HG03439 (cell line): ENCODE measurements at regions not wholly inside any gene's neighbourhood (a gene's known extent, or its start where the extent isn't known, plus 50 kb on each side); places are given as distances from the start of the nearest gene placed in this dataset.
"Not testable (repeated sequence)": the region's sequence is repeated elsewhere in the genome, so short reads cannot be mapped to it uniquely, and the experiment has no call there.

ENCODE experiments used
- ATAC-seq: cut with Tn5 transposase; IDR thresholded peaks from one replicate; pipeline ENCODE4 v1.9.1; 2021; ENCODE audit warnings: mild to moderate bottlenecking, moderate library complexity; ENCODE audit not compliant: unreplicated experiment

DNA sequence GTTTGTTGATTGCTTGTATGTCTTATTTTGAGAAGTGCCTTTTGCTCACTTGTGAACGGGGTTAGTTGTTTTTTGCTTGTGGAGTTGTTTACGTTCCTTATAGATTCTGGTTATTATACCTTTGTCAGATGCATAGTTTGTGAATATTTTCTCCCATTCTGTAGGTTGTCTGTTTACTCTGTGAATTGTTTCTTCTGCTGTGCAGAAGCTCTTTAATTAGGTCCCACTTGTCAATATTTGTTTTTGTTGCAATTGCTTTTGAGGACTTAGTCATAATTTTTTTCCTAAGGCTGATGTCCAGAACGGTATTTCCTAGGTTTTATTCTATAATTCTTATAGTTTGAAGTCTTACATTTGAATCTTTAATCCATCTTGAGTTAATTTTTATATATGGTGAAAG is 285.3 kb upstream of the GADL1 start:
- no peak for ATAC-seq

DNA sequence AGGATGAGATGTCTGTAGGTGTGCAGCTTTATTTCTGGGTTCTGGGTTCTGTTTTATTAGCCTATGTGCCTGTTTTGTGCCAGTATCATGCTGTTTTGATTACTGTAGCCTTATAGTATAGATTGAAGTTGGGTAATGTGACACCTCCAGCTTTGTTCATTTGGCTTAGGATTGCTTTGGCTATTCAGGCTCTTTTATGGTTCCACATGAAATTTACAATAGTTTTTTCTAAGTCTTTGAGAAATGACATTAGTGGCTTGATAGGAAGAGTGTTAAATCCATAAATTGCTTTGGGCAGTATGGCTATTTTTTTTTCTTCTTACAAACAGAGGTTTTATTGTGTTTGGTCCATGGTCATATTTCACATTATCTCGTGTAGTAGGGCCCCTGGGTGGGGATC is 285.8 kb upstream of the GADL1 start:
- no peak for ATAC-seq

DNA sequence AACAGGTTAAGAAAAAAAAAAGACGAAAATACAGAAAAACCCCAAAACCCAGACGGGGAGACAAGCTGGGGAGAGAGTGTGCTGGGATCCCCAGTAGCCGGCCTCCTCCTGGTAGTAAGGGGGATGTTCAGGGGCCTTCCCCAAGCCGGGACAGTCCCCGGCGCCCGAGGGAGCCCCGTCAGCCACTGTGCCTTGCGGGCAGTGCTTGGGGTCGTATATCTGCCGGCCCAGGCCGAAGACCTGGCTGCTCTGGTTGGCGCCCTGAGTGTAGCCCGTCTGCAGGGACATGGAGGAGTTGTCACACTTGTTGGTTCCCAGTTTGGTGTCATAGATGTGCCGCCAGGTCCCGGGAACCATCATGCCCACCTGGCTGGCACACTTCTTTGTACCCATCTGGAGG is 287.2 kb upstream of the GADL1 start:
- ATAC-seq: no peak

DNA sequence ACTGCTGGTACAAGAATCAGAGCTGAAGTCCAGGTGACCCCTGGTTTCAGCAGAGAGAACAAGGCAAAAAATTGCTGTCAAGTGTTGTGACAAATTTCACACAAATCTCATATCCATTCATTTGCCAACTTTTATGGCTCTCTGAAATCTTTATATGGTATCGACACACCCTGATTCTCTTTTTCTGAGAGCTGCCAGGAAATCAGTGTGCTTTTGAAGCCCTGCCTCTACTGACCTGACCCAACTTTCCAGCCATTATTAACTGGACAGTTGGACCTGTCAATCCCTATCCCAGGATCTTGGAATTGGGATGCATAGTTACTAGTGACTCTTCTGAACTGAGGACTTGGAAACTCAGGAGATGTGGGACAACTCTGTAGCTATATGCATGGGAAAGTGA is 288.2 kb upstream of the GADL1 start:
- ATAC-seq: no peak

DNA sequence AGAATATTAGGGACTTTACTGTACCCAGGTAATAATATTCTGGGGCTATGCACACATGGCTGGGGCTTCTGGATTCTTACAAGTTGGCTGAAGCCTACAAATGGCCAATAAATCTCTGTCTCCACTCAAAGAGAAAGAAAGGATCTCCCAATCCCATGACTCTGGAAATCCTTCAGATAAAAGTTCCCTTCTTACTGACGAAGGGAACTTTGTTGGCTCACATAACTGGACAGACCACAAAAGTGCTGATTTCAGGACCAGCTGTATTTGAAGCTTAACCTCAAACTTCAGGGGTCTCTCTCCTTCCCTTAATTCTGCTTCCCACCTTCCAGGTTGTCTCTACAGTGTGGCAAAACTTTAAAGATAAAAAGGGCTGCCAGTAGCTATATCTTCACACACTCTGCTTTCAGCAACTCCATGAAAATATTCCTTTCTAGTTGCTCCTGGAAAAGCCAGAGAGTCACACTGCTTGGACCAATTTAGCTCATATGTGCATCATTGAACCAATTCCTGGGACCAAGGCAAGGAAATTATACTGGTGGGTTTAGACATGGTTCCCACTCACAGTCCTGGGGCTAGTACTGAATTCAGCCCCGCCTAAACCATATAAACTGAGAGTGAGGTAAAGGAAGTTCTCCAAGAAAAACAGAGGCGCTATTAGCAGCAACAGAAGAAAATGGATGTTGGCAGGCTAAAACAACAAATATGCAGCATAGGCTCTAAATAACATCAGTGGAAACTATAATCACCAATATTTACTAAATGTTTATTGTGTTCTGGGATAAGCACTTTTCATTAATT is 290.0 kb upstream of the GADL1 start:
- no peak for ATAC-seq

DNA sequence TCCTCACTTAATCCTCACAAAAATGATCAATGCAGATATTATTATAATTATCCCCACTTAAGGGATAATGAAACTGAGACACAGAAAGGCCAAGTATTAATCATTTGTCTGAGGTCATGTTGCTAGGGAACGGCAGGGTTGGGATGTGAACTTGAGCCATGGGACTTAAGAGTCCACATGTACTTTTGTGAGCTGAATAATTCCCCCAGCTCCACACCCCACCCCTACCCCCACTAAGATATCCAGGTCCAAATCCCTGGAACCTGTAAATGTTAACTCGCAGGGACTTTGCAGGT is 290.5 kb upstream of the GADL1 start:
- ATAC-seq: no peak

DNA sequence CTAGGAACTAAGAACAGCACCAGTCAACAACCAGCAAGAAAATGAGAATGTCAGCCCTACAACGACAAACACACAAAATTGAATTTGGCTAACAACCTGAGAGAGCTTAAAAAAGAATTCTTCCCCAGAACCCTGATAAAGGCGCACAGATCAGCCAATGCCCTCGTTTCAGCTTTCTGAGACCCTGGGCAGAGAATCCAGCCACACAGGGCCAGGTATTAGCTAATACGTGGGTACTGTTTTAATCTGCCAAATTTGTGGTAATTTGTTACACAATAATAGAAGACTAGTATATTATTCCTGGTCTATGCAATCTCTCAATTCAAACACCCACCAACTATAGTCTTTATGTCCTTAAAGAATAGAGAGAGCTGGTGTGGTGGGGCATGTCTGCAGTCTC is 291.6 kb upstream of the GADL1 start:
- ATAC-seq: no peak

DNA sequence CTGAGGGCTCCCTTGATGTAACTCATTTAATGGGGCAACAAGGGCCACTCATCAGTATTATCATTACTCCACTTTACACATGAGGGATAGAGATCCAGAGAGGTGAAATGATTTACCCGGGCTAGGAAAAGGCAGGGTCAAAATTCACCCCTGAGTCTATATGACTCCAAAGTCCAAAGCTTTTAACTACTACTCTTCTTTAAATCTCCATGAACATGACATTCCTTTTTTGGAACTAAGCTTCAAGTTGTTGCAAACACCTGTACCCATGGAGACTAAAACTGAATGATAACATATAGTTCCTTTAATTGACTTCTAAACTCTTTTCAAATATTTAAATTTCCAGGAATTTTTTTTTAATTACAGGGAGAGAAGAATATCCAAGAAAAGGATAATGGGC is 292.9 kb upstream of the GADL1 start:
- no peak for ATAC-seq

DNA sequence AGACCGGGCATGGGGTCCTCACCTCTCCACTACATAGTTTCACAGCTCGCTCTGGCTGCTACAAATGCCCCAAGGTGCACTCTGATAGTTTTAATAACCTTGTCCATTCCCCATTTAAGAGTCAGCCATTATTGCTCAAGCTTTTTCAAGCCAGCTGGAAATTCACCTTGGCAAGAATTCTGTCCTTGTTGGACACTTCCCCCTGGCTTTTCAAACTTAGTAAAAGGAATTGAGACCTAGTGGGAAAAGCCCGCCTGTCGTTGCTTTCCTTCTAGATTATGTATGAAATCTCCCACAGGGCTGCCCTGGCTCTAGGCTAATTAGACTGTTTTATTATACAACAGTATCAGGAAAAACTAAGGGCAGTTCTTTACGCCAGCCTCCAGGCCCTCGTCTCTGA is 293.7 kb upstream of the GADL1 start:
- no peak for ATAC-seq

DNA sequence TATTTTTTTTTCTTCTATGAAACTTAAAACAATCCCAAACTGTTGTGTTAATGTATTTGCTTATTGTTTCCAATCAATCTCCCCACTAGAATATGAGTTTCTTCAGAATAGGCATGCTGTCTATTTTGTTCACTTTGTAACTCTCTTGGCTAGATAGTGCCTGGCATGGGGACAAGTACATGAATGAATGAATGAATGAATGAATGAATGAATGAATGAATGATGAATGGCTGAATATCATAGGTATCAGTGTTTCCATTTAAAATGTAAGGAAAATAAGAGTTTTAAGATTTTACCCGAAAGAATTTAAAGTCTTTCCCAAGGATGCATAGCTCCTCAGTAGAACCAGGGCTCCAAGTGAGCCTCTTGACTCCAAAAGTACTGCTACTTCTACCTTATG is 294.9 kb upstream of the GADL1 start:
- ATAC-seq: no peak

DNA sequence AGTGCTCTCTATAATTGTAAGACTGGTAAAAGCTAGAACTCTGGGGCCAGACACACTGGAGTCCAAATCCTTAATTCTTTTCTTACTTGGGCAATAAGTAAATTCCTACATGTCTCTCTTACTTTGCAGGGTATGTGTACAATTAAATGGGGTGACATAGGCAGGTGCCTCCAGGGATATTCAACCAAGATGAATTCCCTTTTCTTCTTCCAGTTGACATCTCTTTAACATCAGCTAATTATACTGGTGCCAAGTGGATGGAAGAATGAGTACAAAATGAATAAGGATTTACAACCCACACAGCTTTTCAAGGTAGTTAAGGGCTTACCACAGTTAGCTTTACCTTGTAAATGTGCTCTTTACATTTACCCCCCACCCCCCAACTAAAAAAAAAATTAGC is 295.5 kb upstream of the GADL1 start:
- no peak for ATAC-seq

DNA sequence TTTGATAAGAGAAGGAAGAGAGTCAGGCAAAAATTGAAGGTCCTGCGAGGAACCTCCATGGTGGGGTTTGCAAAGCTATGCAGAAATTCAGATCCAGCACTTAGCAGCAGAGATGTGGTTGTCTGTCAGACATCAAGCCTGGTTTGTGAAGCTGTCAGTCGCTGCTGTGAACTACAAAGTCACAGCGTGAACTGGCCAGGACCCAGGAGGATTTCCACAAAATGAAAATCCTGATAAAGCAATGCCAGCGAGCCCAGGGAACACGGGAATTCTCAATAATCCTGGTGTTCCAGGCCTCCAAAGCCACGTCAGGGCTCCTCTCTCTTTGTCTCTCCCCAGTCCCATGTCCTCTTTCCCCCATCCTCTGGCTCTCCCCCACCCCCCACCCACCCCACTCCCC is 296.9 kb upstream of the GADL1 start:
- ATAC-seq: no peak

DNA sequence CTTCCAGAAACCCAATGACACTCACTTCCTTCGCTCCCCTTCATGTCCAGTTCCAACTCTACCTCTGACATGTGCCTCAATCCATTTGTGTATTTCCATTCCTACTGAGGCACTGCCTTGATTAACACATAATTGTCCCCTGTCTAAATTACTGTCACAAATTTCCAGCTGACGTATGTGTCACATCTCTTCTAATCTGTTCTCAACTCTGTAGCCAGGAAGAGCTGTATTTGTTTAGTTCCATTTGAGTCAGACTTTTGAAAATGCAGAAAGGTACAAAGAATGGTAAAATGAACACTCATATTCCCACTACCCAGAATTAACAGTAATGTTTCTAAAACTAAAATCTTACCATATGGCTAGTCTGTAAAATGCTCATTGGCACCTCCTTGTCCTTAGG is 299.0 kb upstream of the GADL1 start:
- no peak for ATAC-seq

DNA sequence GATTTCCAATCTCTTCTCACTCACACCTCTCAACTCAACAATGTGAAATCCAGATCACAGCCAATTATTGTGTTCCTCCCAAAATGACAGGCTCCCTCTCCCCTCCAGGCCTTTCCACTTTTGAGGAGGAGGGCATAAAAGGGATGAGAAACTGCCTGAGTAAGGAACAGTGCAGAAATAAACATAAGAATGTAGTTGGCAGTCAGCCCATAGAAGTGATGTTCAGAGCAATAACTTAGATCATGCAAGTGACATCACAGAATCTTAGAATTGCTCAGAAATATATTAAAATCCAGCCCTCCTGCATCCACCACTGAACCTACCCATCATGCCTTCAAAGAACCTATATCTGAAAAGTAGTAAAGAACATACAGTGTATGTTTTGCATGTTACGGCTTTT is 299.4 kb upstream of the GADL1 start:
- ATAC-seq: no peak

DNA sequence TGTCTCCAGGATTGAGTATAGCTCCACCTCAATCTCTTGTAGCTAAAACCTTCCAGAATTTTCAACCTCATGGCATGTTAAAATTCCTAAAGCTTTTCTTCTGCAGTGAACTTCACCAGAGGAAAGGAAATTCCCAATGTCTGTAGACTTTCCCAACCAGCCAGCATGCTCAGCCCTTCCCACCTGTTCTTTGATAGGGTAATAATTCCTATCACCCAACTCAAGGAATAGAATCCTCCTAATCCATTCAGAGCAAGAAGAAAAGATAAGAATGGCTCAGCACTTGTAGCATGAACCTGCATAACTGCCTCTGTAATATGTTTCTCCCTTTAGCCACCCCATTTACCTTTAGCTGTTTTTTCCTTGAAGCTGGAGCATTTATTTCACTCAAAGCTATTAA is 301.8 kb upstream of the GADL1 start:
- ATAC-seq: no peak

DNA sequence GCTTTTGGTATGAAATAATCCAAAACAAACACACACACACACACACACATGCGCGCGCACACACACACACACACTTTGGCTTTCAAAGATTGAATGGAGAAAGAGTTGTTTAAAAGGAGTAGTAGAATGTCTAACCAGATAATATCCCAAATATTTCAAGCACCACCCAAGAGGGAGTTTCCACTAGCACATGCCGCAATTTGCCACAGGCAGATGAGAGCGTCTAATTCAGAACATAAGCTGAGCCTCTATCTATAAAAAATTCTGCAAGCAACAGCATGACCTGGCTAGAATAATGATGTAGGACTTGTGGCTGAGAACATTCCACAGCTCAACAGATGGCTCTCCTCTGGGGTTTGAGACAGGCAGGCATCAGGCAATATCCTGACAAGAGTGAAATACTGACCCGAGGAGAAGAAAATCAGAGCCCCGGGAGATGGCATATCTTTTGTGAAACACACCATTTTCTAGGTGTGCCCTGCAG is 302.5 kb upstream of the GADL1 start:
- no peak for ATAC-seq

DNA sequence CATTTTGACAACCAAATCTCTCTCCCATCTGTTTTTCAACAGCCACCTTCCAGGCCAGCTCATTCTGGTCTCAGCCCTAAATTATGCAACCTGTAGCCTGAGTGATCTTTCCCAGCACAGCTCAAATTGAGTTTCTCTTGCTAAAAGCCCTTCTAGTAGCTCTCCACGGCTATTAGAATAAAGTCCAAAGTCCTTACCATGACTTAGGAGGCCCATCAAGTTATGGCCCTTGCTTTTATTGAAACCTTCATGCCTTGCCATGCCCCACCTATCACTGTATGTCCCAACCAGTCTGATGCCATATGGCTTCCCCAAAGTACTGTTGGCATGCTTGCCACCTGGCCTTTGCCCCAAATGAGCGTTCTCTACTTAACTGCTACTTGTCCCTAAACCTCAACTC is 303.5 kb upstream of the GADL1 start:
- no peak for ATAC-seq

DNA sequence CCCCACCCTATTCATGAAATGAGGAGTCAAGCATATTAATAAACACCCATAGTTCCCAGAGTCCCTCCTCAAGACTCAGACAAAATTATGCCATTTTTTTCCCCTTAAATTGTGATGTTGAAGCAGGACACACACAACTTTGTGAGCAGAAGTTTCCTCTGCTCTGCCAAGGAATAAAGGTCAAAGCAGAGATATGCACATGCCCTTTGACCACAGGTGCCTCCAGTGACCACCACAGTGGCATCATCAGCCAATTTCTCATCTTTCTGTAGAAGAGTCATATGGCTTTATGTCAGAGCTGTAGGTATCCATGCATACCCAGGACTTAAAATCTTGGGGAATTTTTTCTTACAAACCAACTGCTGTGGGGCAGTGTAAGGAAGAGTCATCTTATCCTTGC is 304.4 kb upstream of the GADL1 start:
- no peak for ATAC-seq

DNA sequence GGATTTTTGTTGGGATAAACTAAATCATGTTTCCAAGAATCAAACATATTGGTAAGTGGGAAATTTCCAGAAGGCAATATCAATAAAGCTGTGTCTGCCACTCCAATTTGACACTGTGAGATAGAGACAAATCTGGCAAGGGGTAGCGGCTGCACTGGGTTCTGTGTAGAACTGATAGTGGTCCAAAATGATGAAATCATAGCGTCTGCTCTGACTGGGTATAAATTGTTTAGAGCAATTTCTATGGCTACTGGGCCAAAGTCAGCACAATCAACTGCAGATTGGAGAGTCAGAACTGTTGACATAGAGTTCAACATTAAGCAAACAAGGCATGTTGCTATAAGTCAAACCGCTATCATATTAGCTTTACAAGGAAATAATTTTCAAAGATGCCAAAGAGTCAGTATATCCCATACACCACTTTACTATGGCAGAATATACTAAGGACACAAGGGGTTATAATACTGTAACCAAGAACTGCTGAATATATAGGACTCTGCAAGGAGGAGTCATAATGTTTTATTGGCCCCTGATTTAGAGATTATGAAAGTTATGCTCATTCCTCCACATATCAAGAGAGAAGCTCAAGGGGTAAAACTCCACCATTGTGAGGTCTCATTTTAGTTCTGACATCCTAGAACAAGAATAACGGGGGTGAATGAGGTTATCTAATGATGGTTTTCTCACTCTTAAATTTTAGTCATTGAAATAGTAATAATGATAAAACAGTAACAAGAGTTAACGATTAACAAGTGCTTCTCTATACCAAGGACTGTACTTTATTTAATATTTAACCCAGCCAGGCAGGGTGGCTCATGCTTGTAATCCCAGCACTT is 309.7 kb upstream of the GADL1 start:
- no peak for ATAC-seq

DNA sequence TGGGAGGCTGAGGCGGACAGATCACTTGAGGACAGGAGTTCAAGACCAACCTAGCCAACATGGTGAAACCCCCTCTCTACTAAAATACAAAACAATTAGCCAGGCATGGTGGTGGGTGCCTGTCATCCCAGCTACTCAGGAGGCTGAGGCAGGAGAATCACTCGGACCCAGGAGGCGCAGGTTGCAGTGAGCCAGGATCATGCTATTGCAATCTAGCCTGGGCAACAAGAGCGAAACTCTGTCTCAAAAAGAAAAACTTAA is 310.3 kb upstream of the GADL1 start:
- ATAC-seq: not testable (repeated sequence)

DNA sequence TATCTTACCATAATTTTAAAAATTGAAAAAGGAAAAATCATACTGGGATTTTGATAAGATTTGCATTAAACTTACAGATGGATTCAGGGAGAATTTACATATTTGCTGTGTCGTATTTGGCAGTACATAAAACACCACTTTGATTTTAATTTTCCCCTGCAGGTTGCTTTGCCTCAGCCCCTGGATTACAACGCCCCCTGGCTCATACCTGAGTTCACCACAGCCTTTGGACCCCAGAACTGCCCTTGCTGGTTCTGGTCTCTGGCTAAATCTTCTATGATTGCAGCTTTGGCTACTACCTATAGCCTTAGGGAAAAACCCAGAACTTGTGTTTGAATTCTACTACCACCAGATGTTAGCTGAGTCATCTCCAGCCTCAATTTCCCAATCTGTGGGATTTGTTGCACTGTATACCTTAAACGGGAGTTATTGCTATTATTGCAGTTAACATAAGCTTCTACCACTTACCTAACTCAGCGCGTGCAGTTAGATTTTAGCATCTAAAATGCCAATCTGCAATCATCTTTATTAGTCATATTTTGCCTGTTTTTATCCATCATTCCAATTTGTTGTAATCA is 315.7 kb upstream of the GADL1 start:
- ATAC-seq: no peak

DNA sequence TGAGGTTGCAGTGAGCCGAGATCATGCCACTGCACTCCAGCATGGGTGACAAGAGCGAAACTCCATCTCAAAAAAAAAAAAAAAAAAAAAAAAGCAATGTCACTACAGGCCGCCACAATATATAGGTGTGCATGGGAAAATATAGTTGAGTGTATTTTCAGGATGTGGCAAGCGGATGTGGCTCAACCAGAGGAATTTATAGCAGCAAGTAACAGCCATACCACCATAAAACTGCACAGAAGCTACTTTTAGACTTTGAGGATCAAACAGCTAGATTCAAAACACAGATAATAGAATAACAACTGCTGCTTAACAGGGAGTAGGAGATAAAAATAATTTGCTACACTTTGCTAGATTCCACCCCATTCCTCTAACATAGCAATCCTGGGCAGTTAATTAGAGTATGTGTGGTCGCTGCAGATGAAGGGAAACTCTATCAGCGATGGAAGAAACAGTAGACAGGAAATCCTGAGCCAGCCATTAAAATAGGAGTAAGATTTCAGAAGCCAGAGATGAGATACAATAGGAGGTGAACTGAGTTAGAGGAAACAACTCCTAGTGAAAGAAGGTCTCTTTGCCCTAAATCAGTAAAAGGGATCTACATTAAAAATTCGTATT is 318.7 kb upstream of the STT3B start:
- ATAC-seq: no peak
